ENCODE measurements at regions not wholly inside any gene's neighbourhood (a gene's known extent, or its start where the extent isn't known, plus 50 kb on each side); places are given as distances from the start of the nearest gene placed in this dataset.

DNA sequence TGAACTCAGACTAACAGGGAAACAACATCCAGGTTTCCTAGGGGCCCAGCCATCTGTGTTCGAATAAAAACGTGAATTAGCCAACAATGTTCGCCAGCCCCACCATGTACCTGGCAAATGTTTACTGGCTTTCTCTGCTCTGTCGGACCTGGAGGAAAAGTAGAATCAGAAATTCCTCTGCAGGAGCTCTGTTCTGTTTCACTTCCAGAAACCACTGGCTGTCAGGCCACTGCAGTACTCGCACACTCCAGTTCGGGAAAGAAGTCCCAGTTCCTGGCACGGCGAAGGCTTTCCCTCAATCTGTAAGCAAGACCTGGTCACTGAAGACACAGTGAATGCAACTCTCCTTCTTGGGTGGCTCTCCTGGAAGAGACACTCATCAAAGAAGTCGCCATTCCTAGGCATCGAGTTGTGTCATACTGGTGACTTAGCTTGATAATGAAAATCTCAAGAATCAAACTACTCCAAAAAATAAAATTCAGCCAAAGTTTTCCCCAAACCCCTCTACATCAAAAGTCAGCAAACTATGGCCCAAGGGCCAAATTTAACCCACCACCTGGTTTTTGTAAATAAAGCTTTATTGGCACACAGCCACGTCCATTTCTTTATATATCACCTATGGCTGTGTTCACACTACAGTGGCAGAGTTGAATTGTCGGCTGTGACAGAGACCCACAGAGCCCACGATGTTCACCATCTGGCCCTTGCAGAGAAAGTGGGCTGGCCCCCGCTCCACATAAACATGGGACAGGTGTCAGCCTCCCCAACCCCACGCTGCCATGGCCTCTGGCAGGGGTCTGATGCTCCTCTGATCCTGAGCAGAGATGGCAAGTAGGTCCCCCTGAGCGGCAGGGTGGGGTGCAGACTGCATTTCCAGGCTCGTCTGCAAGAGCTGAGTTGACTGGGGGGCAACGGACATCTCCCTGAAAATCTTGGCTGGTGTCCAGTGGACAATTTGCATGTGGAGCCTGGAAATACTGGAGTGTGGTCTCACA lies 189.2 kb upstream of the DIO3 start:
- in situ Hi-C loops (cut with MboI; ENCODE audit: low sequenced_read_pairs): no loop called here

DNA sequence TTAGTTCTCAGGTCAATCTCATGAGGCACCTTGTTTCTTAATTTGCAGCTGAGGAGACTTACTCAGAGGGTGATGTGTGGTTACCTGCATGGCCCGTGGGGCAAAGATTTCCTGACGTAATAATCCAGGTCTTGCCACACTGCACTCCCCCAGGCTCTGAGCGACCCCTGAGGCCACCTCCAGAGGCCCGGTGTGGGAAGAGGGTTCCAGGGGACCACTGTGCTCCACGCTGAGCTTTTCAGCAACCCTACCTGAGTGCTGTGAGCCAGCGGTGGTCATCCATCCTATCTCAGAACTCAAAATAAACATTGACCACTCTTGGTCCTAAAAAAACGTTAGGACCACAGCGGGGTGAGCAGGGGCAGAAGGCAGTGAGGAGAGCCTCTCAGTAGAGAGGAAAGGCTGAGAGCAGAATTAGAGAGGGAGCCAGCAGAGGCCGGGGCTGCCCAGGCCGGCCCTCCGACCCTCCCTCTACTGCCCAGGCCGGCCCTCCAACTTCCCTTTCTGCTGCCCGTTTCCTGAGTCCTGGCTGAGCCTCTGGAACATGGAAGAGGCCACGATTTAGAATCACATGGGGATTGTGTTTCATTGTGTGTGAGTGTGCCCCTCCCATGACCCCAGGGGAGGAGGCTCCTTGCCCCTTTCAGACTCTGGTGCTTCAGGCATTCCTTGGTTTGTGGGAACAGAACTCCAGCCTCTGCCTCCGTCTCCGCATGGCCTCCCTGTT lies 188.2 kb upstream of the DIO3 start:
- in situ Hi-C loops (cut with MboI; ENCODE audit: low sequenced_read_pairs): no loop called here

DNA sequence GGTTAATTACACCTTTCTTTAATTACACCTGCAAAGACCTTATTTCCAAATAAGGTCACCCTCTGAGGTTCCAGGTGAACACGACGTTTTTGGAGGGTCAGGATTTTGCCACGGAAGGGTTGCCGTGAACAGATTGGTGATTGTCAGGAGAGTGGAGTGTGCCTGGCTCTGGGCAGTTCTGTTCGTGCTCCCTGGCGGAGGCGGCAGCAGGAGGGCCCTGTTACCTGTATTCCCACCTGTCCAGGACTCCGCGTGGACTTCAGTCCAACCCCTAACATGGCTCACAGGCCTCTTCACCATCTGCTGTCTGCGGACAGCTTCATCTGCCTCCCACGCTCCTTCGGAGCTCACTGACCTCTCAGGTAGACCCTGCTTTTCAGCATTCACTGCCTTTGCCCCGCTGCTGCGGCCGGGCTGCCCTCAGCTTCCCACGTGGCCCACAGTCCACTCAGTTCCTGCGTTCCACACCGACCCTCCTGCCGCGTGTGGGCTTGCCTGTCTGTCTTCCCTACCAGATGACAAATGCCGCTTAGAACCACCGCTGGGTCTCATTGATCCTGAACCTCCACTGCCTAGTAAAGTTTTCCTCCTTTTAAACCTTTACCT lies 187.5 kb upstream of the DIO3 start:
- in situ Hi-C loops (cut with MboI; ENCODE audit: low sequenced_read_pairs): no loop called here

DNA sequence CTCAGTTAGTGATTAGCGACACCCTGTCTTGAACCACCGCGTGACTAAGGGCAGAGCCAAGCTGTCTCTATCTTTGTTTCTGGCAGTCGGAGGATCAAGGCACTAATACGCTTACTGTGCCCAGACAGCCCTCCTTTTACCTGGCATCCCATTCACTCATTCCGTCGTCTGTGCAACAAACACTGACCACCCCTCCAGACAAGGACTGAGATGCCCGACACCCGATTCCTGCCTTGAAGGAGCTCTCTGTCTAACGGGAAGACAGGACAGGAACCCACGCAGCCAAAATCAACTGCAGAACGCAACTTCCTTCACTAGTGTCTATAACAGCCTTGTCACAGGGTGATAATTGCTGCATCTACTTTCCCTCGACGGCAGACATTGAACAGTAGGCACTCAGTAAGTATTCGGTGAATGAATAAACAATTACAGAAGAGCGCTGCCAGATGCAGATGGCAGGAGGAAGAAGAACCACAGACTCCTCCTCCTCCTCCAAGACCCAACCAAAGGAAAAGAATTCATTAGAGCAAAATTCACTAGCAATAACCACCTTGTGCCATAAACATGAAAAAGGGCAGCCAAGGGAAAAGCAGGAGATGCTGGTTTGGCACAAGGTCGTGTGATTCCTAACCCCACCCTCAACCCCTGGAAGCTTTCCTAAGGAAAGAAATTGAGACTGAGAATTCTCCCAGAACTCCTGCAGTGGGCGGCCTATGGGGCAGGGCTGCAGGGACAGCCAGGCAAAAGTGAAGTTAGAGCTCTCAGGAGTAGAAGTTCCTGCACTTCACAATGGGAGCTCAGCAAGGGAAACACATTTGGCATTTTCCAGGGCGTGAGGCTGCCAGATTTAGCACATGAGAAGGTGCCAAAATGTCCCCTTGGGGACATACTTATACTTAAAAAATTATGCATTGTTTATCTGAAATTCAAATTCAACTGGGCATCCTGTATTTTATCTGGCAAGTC lies 186.6 kb upstream of the DIO3 start:
- in situ Hi-C loops (cut with MboI; ENCODE audit: low sequenced_read_pairs): no loop called here

DNA sequence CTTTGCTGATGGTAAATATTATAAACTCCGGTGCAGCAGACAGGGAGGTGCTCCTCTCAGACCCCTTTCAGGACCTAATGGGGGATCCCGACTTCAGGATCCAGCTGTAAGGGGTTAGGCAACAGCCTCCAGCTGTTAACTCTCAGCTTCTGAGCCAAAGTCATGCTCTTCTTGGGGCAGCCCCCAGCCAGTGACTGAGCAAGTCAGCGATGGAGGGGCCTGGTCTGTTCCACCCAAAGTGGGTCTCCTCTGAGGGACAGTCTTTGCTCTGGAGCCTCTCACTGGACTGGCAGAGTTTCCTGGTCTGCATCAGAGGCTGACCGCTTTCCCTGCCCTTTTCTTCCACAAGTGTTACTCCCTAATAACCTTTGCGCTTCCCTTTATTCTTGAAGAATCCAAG lies 184.2 kb upstream of the DIO3 start:
- in situ Hi-C loops (cut with MboI; ENCODE audit: low sequenced_read_pairs): no loop called here

DNA sequence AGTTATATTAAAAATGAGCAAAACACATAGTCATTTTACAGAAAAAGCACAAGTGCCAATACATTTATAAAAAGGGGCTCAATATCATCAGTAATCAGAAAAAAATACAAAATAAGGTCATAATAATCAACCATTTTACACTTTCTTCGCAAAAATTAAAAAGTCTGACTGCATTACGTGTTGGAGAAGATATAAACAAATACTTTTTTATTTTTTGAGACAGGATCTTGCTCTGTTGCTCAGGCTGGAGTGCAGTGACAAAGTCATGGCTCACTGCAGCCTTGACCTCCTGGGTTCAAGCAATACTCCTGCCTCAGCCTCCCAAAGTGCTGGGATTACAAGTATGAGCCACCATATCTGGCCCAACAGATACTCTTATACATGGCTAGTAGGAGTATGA lies 181.5 kb upstream of the DIO3 start:
- in situ Hi-C loops (cut with MboI; ENCODE audit: low sequenced_read_pairs): no loop called here

DNA sequence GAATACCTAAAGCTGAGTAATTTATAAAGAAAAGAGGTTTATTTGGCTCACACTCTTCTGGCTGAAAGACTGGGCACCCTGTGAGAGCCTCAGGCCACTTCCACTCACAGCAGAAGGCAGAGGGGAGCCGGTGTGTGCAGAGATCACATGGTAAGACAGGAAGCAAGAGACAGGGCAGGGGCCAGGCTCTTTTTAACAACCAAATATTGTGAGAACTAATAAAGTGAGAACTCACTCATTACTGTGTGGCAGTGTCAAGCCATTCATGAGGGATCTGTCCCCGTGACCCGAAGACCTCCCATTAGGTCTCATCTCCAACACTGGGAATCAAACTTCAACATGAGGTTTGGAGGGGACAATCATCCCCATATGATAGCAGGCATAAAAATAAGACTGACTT lies 180.8 kb upstream of the DIO3 start:
- in situ Hi-C loops (cut with MboI; ENCODE audit: low sequenced_read_pairs): no loop called here

DNA sequence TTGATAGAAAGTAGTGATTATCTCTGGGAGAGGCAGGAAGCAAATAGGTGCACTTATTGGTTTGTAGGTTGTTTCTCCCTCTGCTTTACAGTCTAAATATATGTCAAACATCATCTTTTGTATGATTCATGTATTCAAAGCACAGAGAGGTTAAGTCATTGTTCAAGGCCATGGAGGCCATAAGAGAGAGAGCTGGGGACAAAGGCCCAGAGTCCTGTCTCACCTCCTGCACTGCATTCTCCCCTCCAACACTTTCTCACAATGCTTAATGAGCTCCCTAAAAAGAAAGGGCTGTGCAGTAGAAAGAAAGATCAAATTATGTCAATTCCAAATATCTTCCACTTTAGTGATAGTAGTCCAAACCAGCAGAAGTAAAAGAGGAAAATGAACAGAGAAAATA lies 180.4 kb upstream of the DIO3 start:
- in situ Hi-C loops (cut with MboI; ENCODE audit: low sequenced_read_pairs): no loop called here

DNA sequence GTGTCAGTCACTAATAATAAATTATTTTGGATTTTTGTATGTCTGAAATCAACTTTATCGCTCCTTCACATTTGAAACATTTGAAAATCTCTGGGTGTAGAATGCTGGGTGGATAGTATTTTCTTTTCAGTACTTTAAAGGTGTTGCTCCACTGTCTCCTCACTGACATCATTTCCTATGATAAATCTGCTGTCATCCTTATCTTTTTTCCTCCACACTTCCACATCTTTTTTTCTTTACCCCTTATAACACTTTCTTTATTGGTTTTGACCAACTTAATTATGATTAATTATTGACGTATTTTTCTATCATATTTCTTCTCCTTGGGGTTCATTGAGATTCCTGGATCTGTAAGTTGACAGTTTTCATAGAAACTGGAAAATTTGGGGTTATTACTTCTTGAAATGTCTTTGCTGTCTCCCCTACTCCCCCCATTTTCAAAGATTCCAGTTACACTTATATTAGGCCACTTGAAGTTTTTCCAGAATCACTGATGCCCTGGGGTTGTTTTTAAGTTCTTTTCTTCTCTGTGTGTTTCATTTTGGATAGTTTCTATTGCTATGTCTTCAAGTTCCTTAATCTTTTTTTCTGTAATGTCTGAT lies 177.5 kb upstream of the DIO3 start:
- in situ Hi-C loops (cut with MboI; ENCODE audit: low sequenced_read_pairs): no loop called here

DNA sequence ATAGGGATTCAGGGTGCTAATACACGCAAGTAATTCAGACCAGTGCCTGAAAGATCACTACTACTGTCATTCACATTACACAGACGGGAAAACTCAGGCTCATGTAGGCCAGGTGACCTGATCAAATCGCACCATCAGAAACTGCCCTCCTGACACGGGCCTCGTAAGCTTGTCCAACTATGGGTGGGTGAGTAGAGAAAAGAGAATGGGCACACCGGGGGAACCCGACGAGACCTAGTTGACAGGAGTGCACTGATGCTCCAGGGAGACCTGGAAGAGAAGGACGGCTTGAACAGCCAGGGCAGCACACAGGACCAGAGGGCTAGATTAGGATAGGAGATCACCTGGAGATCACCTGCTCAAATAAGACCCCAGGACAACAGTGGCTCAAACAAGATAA lies 166.9 kb upstream of the DIO3 start:
- in situ Hi-C loops (cut with MboI; ENCODE audit: low sequenced_read_pairs): no loop called here

DNA sequence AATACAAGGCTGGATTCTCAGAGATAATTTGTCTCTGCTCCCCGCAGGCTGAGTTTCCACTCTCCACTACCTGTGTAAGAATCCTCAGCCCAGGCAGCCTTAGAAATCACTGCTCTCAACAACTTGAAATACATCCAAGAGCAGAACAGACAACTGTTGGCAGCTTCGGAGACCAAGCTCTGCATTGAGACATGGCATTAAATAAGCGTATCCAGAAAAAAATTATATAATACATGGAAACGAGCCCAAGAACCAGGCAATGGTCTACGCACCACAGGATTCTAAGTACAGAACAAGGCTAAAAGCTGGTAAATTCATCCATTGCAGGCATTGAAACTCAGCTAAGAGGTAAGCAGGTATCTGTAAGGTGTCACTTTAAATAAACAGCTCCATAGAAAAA lies 165.5 kb upstream of the DIO3 start:
- in situ Hi-C loops (cut with MboI; ENCODE audit: low sequenced_read_pairs): no loop called here

DNA sequence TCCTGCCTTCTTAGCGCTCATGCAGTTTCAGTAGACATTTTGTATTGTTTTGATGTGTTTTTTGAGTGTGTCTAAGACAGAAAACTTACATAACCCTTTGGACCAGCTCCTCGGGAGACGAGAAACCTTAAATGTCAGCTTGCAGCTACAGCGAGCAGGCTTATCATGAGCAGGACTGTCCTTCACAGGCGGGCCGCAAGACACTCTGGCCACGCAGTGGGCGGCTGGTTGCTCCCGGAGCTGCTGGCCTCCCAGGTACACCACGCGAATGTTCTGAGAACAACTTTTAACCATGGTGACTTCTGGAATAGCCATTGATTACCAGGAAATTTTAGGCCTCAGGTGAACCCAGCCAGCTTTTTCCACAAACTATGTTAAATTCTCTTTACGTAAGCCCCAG lies 164.1 kb upstream of the DIO3 start:
- in situ Hi-C loops (cut with MboI; ENCODE audit: low sequenced_read_pairs): no loop called here

DNA sequence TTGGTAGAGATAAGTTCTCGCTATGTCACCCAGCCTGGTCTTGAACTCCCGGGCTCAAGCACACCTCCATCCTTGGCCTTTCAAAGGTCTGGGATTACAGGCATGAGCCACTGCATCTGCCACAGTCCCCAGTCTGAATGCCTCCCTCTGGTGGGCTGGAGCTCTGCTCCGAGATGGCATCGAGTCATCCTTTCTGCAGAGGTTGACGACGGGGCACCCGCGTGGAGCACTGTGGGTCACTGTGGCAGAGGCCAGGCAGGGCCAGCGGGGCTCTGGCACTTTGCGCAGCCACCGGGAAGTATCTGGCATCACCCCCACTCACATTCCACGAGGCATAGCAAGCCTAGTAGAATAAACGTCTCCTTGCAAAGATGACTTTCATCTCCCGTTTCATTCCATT lies 163.3 kb upstream of the DIO3 start:
- in situ Hi-C loops (cut with MboI; ENCODE audit: low sequenced_read_pairs): no loop called here

DNA sequence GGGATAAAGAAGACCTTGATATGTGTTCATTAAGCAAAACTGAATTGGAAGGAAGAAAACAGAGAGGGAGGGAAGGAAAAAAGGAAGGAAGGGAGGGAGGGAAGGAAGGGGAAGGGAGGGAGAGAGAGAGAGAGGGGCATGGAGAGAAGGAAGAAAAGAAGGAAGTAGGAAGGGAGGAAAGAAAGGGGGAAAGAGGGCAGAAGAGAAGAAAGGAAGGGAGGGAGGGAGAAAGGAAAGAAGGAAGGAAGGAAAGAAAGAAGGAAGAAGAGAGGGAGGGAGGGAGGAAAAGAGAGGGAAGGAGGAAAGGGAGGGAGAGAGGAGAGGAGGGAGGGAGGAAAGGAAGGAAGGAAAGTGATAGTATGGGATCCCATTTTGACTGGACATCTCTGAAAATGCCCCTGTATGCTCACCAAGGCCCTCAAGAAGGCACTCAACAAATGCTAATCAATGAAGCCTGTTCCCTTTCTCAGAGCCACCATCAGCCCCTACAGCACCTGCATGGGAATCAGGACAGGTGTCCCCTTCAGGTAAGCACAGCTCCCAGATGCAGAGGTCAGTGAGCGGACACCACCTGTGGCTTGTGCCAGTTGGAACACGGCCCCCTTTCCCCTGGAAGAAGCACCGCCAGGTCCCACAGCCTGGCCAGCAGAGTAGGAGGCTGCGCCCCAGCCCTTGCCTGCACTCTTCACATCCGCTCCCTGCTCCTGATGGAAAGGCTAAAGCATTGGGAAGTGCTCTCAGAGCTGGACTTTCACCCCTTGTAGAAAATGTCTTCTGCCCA lies 161.4 kb upstream of the DIO3 start:
- in situ Hi-C loops (cut with MboI; ENCODE audit: low sequenced_read_pairs): no loop called here

DNA sequence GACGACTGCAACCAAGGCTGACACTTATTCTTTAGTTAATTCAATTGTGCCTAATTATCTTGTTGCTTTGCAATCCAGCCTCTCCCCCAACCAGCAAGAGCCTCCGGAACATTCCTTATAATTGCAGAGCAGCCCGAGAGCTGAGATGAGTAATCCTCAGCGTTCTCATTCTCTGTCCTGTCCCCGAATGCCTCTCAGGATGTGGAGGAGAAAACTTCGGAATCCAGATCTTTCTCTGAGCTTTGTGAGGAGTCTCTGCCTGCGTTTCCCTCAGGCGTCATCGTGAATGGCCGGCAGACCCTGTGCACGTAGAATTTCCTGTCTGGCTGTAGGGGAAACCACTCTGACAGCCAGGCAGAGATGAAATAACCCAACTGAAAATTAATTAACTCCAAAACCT lies 160.5 kb upstream of the DIO3 start:
- in situ Hi-C loops (cut with MboI; ENCODE audit: low sequenced_read_pairs): no loop called here

DNA sequence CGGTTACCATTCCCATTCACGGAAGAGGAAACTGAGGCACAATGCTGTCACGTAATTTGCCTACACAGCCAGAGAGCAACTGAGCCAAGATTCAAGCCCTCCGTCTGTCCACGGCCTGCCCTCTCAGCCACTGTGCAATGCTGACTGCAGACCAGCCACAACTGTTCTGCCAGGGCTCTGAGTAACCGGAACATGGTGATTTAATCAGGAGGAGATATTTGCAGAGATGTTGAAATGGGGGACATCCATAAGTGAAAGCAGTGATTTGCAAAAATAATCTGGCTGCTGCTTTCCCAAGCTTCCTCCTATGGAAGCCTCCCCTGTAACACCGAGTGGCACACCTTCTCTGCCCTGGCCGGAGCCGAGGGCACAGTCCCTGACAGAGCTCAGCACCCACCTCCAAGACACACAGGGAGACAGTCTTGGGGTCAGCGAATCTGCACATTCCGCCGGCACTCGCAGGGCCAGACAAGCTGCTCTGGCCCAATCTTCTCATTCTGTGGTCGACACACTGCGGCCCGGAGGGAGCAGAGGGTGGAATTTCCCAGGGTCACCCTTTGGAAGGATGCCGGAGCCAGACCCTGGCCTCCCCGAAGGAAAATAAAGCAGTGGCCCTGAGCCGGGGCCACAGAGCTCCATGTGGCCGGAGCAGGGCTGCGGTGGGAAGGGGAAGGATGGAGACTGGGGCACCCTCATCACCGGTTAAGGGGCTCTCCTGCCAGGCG lies 158.2 kb upstream of the DIO3 start:
- in situ Hi-C loops (cut with MboI; ENCODE audit: low sequenced_read_pairs): no loop called here

DNA sequence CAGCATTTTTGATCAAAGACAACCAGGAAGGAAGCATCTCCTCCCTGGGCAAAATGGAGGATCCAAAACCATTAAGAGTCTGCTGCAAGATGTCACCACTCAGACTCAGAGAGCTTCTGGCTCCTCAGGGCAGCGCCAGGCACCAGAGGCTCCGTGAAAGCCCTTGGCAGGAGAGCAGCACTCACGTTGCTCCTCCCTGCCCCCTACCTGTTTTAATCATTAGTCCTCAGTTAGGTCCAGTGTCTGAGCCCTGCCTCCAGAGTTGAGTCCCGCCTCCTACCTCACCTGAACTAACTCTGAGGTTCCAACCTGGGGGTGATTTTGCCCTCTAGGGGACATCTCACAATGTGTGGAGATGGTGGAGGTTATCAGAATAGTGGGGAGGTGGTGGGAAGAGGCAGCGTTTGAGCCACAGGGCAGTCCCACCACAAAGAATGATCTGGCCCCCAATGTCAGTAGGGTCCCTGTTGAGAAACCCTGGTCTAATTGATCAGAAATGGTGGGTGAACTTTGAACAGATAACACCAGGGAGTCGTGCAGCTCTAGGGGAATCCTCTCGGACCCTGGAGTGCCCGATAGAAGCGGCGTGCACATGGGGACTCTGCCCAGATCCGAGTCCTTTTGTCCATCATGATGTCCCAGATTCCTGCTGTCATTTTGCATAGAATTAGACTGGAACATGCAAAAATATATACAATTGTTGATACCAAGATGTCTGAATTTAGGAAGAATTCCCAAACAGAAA lies 156.7 kb upstream of the DIO3 start:
- in situ Hi-C loops (cut with MboI; ENCODE audit: low sequenced_read_pairs): no loop called here

Measured in HL-60/S4 (cell line).